Prostate gland (tissue), 2 donors: ENCODE measurements at regions not wholly inside any gene's neighbourhood (a gene's known extent, or its start where the extent isn't known, plus 50 kb on each side); places are given as distances from the start of the nearest gene placed in this dataset.

Experiments used
- DNase-seq: peaks from one replicate; pipeline ENCODE4 v3.0.0-alpha.2; 2019; ENCODE audit warnings: low spot score
- H3K27ac ChIP-seq, 2 donors: fragments of 200-600 bp; sonication (generic); 2 replicates each; pipeline ENCODE4 v1.5.1; 2017 to 2019
- H3K27me3 ChIP-seq: fragments of 200-600 bp; sonication (generic); replicated peaks from 2 replicates; pipeline ENCODE4 v1.5.1; 2019; ENCODE audit not compliant: insufficient read depth
- H3K36me3 ChIP-seq, 2 donors: fragments of 200-600 bp; sonication (generic); 1 replicate in 1 of 2; 2 replicates in 1 of 2; pipeline versions ENCODE4 v1.5.1 to v1.8.1; 2017 to 2019
- H3K4me1 ChIP-seq: fragments of 200-600 bp; sonication (generic); replicated peaks from 2 replicates; pipeline ENCODE4 v1.5.1; 2019
- H3K4me3 ChIP-seq, 2 donors: fragments of 200-600 bp; sonication (generic); 2 replicates each; pipeline ENCODE4 v1.5.1; 2017 to 2019
- H3K9me3 ChIP-seq: fragments of 200-600 bp; sonication (generic); 2 replicates; pipeline ENCODE4 v1.5.1; 2017
- POLR2A ChIP-seq: fragments of 450-650 bp; IDR thresholded peaks from one replicate; pipeline ENCODE4 v1.6.1; 2016; ENCODE audit warnings: antibody characterized with exemption, mild to moderate bottlenecking
- POLR2AphosphoS5 ChIP-seq: sonication (generic); formaldehyde crosslinking; IDR thresholded peaks from one replicate; pipeline ENCODE4 v1.6.1; 2017; ENCODE audit warnings: antibody characterized with exemption
- WGBS: methylation state at CpG from one replicate; pipeline ENCODE4 v1.1.5; 2018; 5-methylcytosine and 5-hydroxymethylcytosine counted together
- intact Hi-C: fragments of 100-400 bp; cut with DNase I; formaldehyde crosslinking; loops from one replicate; pipeline ENCODE4 v1.14.2; 2022
- TF ChIP-seq, protein P1 (sequence below), 4 experiments: fragments of 200-600 bp in 2 of 4; fragments of 450-650 bp in 2 of 4; sonication (generic) in 2 of 4; IDR thresholded peaks; 1 replicate in 3 of 4; 2 replicates in 1 of 4; pipeline ENCODE4 v1.5.1; 2016 to 2019; ENCODE audit warnings: antibody characterized with exemption in 4 of 4, mild to moderate bottlenecking in 2 of 4, moderate library complexity in 2 of 4

DNA sequence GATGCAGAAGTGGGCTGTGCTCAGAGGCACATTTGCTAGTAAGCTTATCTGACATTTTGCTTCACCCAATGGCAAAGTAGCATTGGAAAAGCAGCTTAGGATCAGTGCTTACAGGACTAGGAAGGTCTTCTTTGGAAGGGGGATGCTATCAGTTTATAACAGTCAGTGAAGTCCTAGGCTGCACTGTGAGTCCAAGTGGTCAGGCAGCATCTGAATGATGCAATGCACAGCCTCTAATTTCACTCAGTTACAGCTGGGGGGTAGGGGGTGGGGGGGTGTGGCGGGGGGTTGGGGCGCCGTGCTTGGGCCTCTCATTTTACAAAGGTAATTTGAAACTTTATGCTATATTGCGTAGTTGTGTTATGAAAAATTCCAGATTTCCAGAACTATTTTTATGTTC lies 652.3 kb upstream of the MGMT start:
- Histone ChIP-seq H3K36me3 (no peaks in the 10 kb centered on the region), H3K4me3 (no peak overlapping the region), H3K4me1 (no peaks in the 10 kb centered on the region), H3K9me3 (no peaks in the 10 kb centered on the region), H3K27me3 (no peaks in the 10 kb centered on the region), H3K27ac (no peak overlapping the region)
- WGBS, result 58% methylated on average over 4 of the region's 4 CpGs
- intact Hi-C loops, result no loop called here
- no peak for DNase-seq
- TF ChIP-seq POLR2A (no peak), POLR2AphosphoS5 (no peak)
- TF ChIP-seq, protein P1, sequence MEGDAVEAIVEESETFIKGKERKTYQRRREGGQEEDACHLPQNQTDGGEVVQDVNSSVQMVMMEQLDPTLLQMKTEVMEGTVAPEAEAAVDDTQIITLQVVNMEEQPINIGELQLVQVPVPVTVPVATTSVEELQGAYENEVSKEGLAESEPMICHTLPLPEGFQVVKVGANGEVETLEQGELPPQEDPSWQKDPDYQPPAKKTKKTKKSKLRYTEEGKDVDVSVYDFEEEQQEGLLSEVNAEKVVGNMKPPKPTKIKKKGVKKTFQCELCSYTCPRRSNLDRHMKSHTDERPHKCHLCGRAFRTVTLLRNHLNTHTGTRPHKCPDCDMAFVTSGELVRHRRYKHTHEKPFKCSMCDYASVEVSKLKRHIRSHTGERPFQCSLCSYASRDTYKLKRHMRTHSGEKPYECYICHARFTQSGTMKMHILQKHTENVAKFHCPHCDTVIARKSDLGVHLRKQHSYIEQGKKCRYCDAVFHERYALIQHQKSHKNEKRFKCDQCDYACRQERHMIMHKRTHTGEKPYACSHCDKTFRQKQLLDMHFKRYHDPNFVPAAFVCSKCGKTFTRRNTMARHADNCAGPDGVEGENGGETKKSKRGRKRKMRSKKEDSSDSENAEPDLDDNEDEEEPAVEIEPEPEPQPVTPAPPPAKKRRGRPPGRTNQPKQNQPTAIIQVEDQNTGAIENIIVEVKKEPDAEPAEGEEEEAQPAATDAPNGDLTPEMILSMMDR (IDR thresholded peaks at IDR 0.05), result no peak

DNA sequence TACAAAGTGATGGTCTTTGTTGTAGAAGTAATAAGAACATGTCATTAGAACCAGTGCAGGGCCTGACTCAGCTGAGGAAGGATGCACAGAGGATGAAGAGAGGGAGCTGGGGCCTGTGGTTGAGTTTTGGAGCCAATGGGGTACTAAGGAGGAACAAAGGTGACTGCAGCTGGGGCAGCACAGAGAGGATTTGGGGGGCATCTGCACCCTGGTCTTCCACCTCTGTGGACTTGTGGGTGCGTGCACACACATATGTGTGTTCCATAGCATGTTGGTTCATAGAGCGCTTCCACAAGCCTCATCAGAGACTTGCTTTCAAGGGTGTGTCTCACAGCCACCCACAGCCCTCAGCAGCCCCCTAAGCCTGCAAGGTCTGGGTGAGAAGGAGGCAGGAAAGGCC lies 650.3 kb upstream of the MGMT start:
- DNase-seq, result no peak
- no peak overlapping the region for H3K4me3 ChIP-seq
- no peaks in the 10 kb centered on the region for H3K9me3 ChIP-seq
- no peak for TF ChIP-seq POLR2A
- TF ChIP-seq, protein P1 (IDR thresholded peaks at IDR 0.05), result no peak
- TF ChIP-seq POLR2AphosphoS5, result no peak
- WGBS, result 100% methylated on average over 2 of the region's 2 CpGs
- no peaks in the 10 kb centered on the region for H3K4me1 ChIP-seq
- H3K27ac ChIP-seq, result no peak overlapping the region
- no peaks in the 10 kb centered on the region for H3K27me3 ChIP-seq
- H3K36me3 ChIP-seq, result no peaks in the 10 kb centered on the region
- intact Hi-C loops, result no loop called here

DNA sequence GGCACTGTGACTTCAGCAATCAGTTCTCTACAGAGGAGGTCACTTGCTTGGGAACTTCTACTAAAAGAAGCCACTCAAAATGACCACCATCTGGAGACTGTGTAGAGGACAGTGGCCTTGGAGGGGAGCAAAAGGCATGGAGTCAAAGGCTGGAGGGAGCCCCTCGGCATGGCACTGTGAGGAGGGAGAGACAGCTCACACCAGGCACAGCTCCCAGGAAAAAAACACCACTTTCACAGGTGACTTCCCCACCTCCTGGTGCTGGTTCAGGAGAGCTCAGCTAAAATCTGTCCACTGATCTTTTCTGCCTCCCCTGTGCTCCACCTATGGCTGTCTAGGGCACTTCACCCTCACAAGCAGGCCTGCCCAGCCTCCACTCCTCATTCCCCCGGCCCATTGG lies 649.4 kb upstream of the MGMT start:
- Histone ChIP-seq H3K36me3 (no peaks in the 10 kb centered on the region), H3K27ac (no peak overlapping the region), H3K27me3 (no peaks in the 10 kb centered on the region), H3K9me3 (no peaks in the 10 kb centered on the region), H3K4me3 (no peak overlapping the region), H3K4me1 (no peaks in the 10 kb centered on the region)
- TF ChIP-seq, protein P1 (IDR thresholded peaks at IDR 0.05), result no peak
- TF ChIP-seq POLR2AphosphoS5, result no peak
- intact Hi-C loops, result no loop called here
- DNase-seq, result no peak
- WGBS, result 90% methylated on average over 2 of the region's 2 CpGs

DNA sequence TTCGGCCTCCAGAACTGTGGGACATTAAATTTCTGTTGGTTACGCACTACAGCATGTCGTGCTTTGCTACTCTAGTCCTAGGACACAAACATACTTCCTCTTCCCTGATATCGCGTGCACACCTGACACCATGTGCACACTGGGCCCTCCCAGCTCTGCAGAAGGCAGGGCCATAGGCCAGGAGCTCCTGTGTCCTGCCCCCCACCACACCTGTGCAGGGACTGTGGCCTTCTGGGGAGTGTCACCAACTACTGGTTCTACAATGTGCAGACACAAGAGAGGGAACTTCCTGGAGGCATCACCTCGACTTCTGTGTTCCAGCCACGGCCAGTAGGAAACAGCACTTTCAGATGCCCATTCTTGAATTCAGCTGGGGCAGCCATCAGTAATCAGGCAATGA lies 646.4 kb upstream of the MGMT start:
- intact Hi-C loops, result no loop called here
- 62% methylated on average over 7 of the region's 7 CpGs for WGBS
- Histone ChIP-seq H3K27ac (no peak overlapping the region), H3K4me3 (no peak overlapping the region), H3K9me3 (no peaks in the 10 kb centered on the region), H3K4me1 (no peaks in the 10 kb centered on the region), H3K27me3 (no peaks in the 10 kb centered on the region), H3K36me3 (no peaks in the 10 kb centered on the region)
- no peak for DNase-seq
- TF ChIP-seq, protein P1 (IDR thresholded peaks at IDR 0.05), result no peak
- no peak for TF ChIP-seq POLR2A
- no peak for TF ChIP-seq POLR2AphosphoS5

DNA sequence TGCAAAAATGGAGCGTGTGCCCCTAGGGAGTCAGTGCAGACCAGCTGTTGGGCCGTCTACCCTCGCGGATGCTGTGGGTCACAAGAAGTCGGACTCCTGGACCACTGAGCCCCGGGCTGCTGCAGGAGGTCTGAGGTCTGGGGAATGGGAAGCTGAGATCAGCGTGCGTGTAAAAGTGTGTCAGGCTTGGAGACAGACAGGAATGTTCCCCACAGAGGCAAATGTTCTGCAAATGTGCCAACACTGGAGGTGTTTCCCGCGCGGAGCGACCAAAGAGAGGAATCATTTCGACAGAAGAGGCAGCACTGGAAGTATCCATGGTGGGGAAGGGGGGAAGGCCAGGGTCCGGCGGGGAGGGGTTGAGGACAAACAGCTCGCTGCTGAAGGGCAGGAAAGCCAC lies 643.8 kb upstream of the MGMT start:
- H3K9me3 ChIP-seq, result no peaks in the 10 kb centered on the region
- no peak overlapping the region for H3K4me3 ChIP-seq
- no peaks in the 10 kb centered on the region for H3K36me3 ChIP-seq
- TF ChIP-seq POLR2AphosphoS5, result no peak
- TF ChIP-seq POLR2A, result no peak
- TF ChIP-seq, protein P1 (IDR thresholded peaks at IDR 0.05), result no peak
- H3K27me3 ChIP-seq, result no peaks in the 10 kb centered on the region
- WGBS, result 93% methylated on average over 16 of the region's 16 CpGs
- intact Hi-C loops, result no loop called here
- no peaks in the 10 kb centered on the region for H3K4me1 ChIP-seq
- DNase-seq, result no peak
- H3K27ac ChIP-seq, result no peak overlapping the region
